Aorta (tissue), 5 donors: ENCODE measurements at regions not wholly inside any gene's neighbourhood (a gene's known extent, or its start where the extent isn't known, plus 50 kb on each side); places are given as distances from the start of the nearest gene placed in this dataset.

Source experiments
- ATAC-seq: fragments of 200-7000 bp; cut with Tn5 transposase; one replicate; pipeline ENCODE4 v1.9.1; 2022; ENCODE audit warnings: moderate library complexity; ENCODE audit not compliant: low FRiP score
- DNase-seq, 2 donors: peaks; one replicate each; pipeline ENCODE4 v3.0.0-alpha.2; 2020
- H3K27ac ChIP-seq, 2 donors: one replicate each; pipeline ENCODE4 v1.5.1; 2013; ENCODE audit warnings: low read length in 2 of 2, mild to moderate bottlenecking in 2 of 2, moderate library complexity in 2 of 2, control low read depth in 1 of 2, inconsistent platforms in 1 of 2, low read depth in 1 of 2
- H3K27me3 ChIP-seq, 2 donors: one replicate each; pipeline ENCODE4 v1.6.1; 2013; ENCODE audit warnings: control low read depth in 1 of 2, low read length in 1 of 2, mild to moderate bottlenecking in 1 of 2, moderate library complexity in 1 of 2; ENCODE audit not compliant: insufficient read depth in 2 of 2, control insufficient read depth in 1 of 2
- H3K36me3 ChIP-seq, 2 donors: one replicate each; pipeline ENCODE4 v1.6.1; 2013; ENCODE audit warnings: control low read depth in 1 of 2, low read length in 1 of 2, mild to moderate bottlenecking in 1 of 2; ENCODE audit not compliant: insufficient read depth in 2 of 2, control insufficient read depth in 1 of 2
- H3K4me1 ChIP-seq, 2 donors: one replicate each; pipeline ENCODE4 v1.6.1; 2013; ENCODE audit warnings: low read length in 2 of 2, control low read depth in 1 of 2, mild to moderate bottlenecking in 1 of 2, moderate library complexity in 1 of 2; ENCODE audit not compliant: insufficient read depth in 2 of 2, control insufficient read depth in 1 of 2
- H3K4me3 ChIP-seq, 2 donors: one replicate each; pipeline ENCODE4 v1.5.1; 2013; ENCODE audit warnings: low read length in 2 of 2, control low read depth in 1 of 2, mild to moderate bottlenecking in 1 of 2
- H3K9me3 ChIP-seq: one replicate; pipeline ENCODE4 v1.6.1; 2013; ENCODE audit warnings: mild to moderate bottlenecking, low read length; ENCODE audit not compliant: control insufficient read depth
- WGBS, 2 donors: extraction: QIAGEN DNeasy Blood & Tissue Kit; methylation state at CpG; one replicate each; pipeline ENCODE4 v1.1.7; 2013; 5-methylcytosine and 5-hydroxymethylcytosine counted together
- intact Hi-C, 2 donors: fragments of 100-400 bp; cut with DNase I; formaldehyde crosslinking; loops; one replicate each; pipeline versions ENCODE4 v1.14.2 to v1.15.0; 2022
- donor health status: healthy with polysubstance abuse.
- donor health status: Bipolar disorder and iron deficiency.
- donor health status: DM: no; HTN: no; CAD: no.
- donor health status: DM: no; HTN: no; CAD: no.
- donor health status: DM: yes; HTN: yes; CAD: no.

GRCh38 chr11:119983816-119984215 is 154.1 kb downstream of the TRIM29 start:
- intact Hi-C loops: no loop called here
- 93 to 94% methylated on average over 8 of the region's 8 CpGs for WGBS, 2 donors

GRCh38 chr11:119983240-119983732 is 154.6 kb downstream of the TRIM29 start:
- H3K4me3 ChIP-seq: no peak overlapping the region
- H3K27me3 ChIP-seq: no peaks in the 10 kb centered on the region
- no peaks in the 10 kb centered on the region for H3K36me3 ChIP-seq
- no peaks in the 10 kb centered on the region for H3K4me1 ChIP-seq
- H3K27ac ChIP-seq: no peak overlapping the region
- no peaks in the 10 kb centered on the region for H3K9me3 ChIP-seq
- 58% methylated on average over 5 of the region's 5 CpGs for WGBS, 2 donors
- DNase-seq: no peak
- intact Hi-C loops: no loop called here
- ATAC-seq: no peak

More at GRCh38 chr11:119983816-119984215, 154.1 kb downstream of the TRIM29 start:
- no peak overlapping the region for H3K27ac ChIP-seq
- H3K4me3 ChIP-seq: no peak overlapping the region
- H3K36me3 ChIP-seq: no peaks in the 10 kb centered on the region
- DNase-seq (no peak), ATAC-seq (no peak)
- H3K4me1 ChIP-seq: no peaks in the 10 kb centered on the region
- no peaks in the 10 kb centered on the region for H3K27me3 ChIP-seq
- no peaks in the 10 kb centered on the region for H3K9me3 ChIP-seq

- Histone ChIP-seq H3K4me1 (no peaks in the 10 kb centered on the region), H3K27me3 (no peaks in the 10 kb centered on the region), H3K36me3 (no peaks in the 10 kb centered on the region), H3K9me3 (no peaks in the 10 kb centered on the region), H3K27ac (no peak overlapping the region), H3K4me3 (no peak overlapping the region)
- WGBS, 2 donors: 50 to 52% methylated on average over 16 of the region's 16 CpGs
- intact Hi-C loops: no loop called here
- ATAC-seq (no peak), DNase-seq (no peak)
Observed at GRCh38 chr11:119982517-119983239, 155.2 kb downstream of the TRIM29 start.

- Histone ChIP-seq H3K27ac (no peak overlapping the region), H3K36me3 (no peaks in the 10 kb centered on the region), H3K27me3 (no peaks in the 10 kb centered on the region), H3K4me3 (no peak overlapping the region), H3K9me3 (no peaks in the 10 kb centered on the region), H3K4me1 (no peaks in the 10 kb centered on the region)
- no peak for DNase-seq
- intact Hi-C loops: no loop called here
- no peak for ATAC-seq
- WGBS, 2 donors: 67 to 72% methylated on average over 11 of the region's 11 CpGs
Observed at GRCh38 chr11:119980431-119980830, 157.5 kb downstream of the TRIM29 start.

- intact Hi-C loops: no loop called here
- WGBS, 2 donors: 65 to 75% methylated on average over 5 of the region's 5 CpGs
- H3K27me3 ChIP-seq: no peaks in the 10 kb centered on the region
- no peak overlapping the region for H3K27ac ChIP-seq
- ATAC-seq (no peak), DNase-seq (no peak)
- H3K36me3 ChIP-seq: no peaks in the 10 kb centered on the region
- H3K4me3 ChIP-seq: no peak overlapping the region
- no peaks in the 10 kb centered on the region for H3K4me1 ChIP-seq
- no peaks in the 10 kb centered on the region for H3K9me3 ChIP-seq
Observed at GRCh38 chr11:119979701-119980100, 158.2 kb downstream of the TRIM29 start.

- Histone ChIP-seq H3K36me3 (no peaks in the 10 kb centered on the region), H3K9me3 (no peaks in the 10 kb centered on the region), H3K27me3 (no peaks in the 10 kb centered on the region), H3K27ac (no peak overlapping the region), H3K4me3 (no peak overlapping the region), H3K4me1 (no peaks in the 10 kb centered on the region)
- intact Hi-C loops: no loop called here
- ATAC-seq (no peak), DNase-seq (no peak)
- WGBS, 2 donors: 37 to 67% methylated on average over 2 to 3 of the region's 3 CpGs
Observed at GRCh38 chr11:119978696-119979095, 159.2 kb downstream of the TRIM29 start.

GRCh38 chr11:119977881-119978280 is 160.0 kb downstream of the TRIM29 start:
- 62 to 68% methylated on average over 12 of the region's 12 CpGs for WGBS, 2 donors

GRCh38 chr11:119977561-119977860 is 160.4 kb downstream of the TRIM29 start:
- Histone ChIP-seq H3K27me3 (no peaks in the 10 kb centered on the region), H3K4me1 (no peaks in the 10 kb centered on the region)
- 71 to 80% methylated on average over 3 of the region's 3 CpGs for WGBS, 2 donors

More at GRCh38 chr11:119977881-119978280, 160.0 kb downstream of the TRIM29 start:
- H3K9me3 ChIP-seq: no peaks in the 10 kb centered on the region
- no peak for ATAC-seq
- intact Hi-C loops: no loop called here
- H3K27ac ChIP-seq: no peak overlapping the region
- H3K36me3 ChIP-seq: no peaks in the 10 kb centered on the region
- DNase-seq: no peak
- no peaks in the 10 kb centered on the region for H3K27me3 ChIP-seq
- no peaks in the 10 kb centered on the region for H3K4me1 ChIP-seq
- no peak overlapping the region for H3K4me3 ChIP-seq

GRCh38 chr11:119976805-119977560 is 160.9 kb downstream of the TRIM29 start:
- H3K4me3 ChIP-seq: no peak overlapping the region
- no peaks in the 10 kb centered on the region for H3K27me3 ChIP-seq
- H3K27ac ChIP-seq: no peak overlapping the region
- ATAC-seq (no peak), DNase-seq (no peak)
- H3K4me1 ChIP-seq: no peaks in the 10 kb centered on the region
- no peaks in the 10 kb centered on the region for H3K9me3 ChIP-seq
- WGBS, 2 donors: 84 to 87% methylated on average over 13 of the region's 13 CpGs
- intact Hi-C loops: no loop called here
- H3K36me3 ChIP-seq: no peaks in the 10 kb centered on the region

More at GRCh38 chr11:119977561-119977860, 160.4 kb downstream of the TRIM29 start:
- intact Hi-C loops: no loop called here
- no peaks in the 10 kb centered on the region for H3K9me3 ChIP-seq
- H3K27ac ChIP-seq: no peak overlapping the region
- H3K36me3 ChIP-seq: no peaks in the 10 kb centered on the region
- DNase-seq (no peak), ATAC-seq (no peak)
- no peak overlapping the region for H3K4me3 ChIP-seq
